ENCODE measurements at regions not wholly inside any gene's neighbourhood (a gene's known extent, or its start where the extent isn't known, plus 50 kb on each side); places are given as distances from the start of the nearest gene placed in this dataset.

GRCh38 chr13:40048551-40048950, 393.1 kb downstream of the COG6 start:
- ATAC-seq: no peak
- Histone ChIP-seq H3K4me2 (ENCODE audit: control insufficient read depth, insufficient read depth) (no peak overlapping the region), H2AFZ (ENCODE audit: control insufficient read depth, low read depth, low read length) (no peak overlapping the region), H3K4me1 (ENCODE audit: control insufficient read depth, insufficient read depth, low read length) (peaks cover 11% of the 10 kb centered on the region; the same call in 1 of the 2 replicates), H3K27ac (ENCODE audit: control insufficient read depth, insufficient read depth) (no peak overlapping the region), H3K79me2 (ENCODE audit: control insufficient read depth, insufficient read depth, low read length) (no peaks in the 10 kb centered on the region), H3K9me3 (replicated peaks; ENCODE audit: control insufficient read depth, insufficient read depth, low read length) (no peaks in the 10 kb centered on the region; the same call in 2 of the 3 replicates), H3K9ac (ENCODE audit: control insufficient read depth, insufficient read depth, low read length) (no peak overlapping the region), H4K20me1 (ENCODE audit: control insufficient read depth, insufficient read depth) (no peaks in the 10 kb centered on the region), H3K4me3 (no peak overlapping the region), H3K27me3 (replicated peaks in 1 of 2; ENCODE audit: control insufficient read depth in 2 of 2, insufficient read depth in 2 of 2, low read length in 1 of 2) (peaks cover 0 to 2% of the 10 kb centered on the region in 2 experiments; a peak in 1 of 4 replicates), H3K36me3 (ENCODE audit: control insufficient read depth in 2 of 2, insufficient read depth in 2 of 2, low read length in 1 of 2) (no peaks in the 10 kb centered on the region)
- in situ Hi-C loops (cut with MboI): no loop called here
- DNase-seq (ENCODE audit: low read depth, low spot score): no peak
- 96% methylated on average over 5 of the region's 5 CpGs for WGBS (ENCODE audit: insufficient coverage, insufficient replicate concordance, low lambda C conversion rate, missing lambda C conversion rate)
- CTCF ChIA-PET: no interaction called here
- intact Hi-C loops (cut with micrococcal nuclease; ENCODE audit: unreplicated experiment): no loop called here
- SMC1A ChIA-PET (ENCODE audit: uncharacterized antibody, unreplicated experiment): interaction anchor here (0.6 to 1.9 kb wide), 3 partner anchors 11 to 264 kb away, joined by 3 to 22 read pairs (median 3); no protein-coding TSS in a partner anchor
- TF ChIP-seq FOS (IDR thresholded peaks at IDR 0.05; ENCODE audit: borderline replicate concordance, extremely low read depth, insufficient read length): no peak
- no peak for TF ChIP-seq NR2F1 (conservative IDR thresholded peaks at IDR 0.05)
- no peak for TF ChIP-seq GATAD2B (conservative IDR thresholded peaks at IDR 0.05; ENCODE audit: low read depth)
- TF ChIP-seq, protein P1, sequence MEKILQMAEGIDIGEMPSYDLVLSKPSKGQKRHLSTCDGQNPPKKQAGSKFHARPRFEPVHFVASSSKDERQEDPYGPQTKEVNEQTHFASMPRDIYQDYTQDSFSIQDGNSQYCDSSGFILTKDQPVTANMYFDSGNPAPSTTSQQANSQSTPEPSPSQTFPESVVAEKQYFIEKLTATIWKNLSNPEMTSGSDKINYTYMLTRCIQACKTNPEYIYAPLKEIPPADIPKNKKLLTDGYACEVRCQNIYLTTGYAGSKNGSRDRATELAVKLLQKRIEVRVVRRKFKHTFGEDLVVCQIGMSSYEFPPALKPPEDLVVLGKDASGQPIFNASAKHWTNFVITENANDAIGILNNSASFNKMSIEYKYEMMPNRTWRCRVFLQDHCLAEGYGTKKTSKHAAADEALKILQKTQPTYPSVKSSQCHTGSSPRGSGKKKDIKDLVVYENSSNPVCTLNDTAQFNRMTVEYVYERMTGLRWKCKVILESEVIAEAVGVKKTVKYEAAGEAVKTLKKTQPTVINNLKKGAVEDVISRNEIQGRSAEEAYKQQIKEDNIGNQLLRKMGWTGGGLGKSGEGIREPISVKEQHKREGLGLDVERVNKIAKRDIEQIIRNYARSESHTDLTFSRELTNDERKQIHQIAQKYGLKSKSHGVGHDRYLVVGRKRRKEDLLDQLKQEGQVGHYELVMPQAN (conservative IDR thresholded peaks at IDR 0.05): no peak
- TF ChIP-seq ZBED1 (IDR thresholded peaks at IDR 0.05; ENCODE audit: borderline replicate concordance): no peak
- TF ChIP-seq SPI1 (IDR thresholded peaks at IDR 0.05; ENCODE audit: borderline replicate concordance, insufficient read depth, low read depth, low read length): no peak
- TF ChIP-seq TCF7 (IDR thresholded peaks at IDR 0.05; ENCODE audit: borderline replicate concordance): no peak
- no peak for TF ChIP-seq POLR2AphosphoS5 (IDR thresholded peaks at IDR 0.05; ENCODE audit: low read length)
- RAD21 ChIA-PET (ENCODE audit: unreplicated experiment): interaction anchor here (1.9 kb wide), 1 partner anchor 12 kb away, joined by 6 read pairs; no protein-coding TSS in a partner anchor
- no TSS peak for BruUV-seq (replicated peaks)
- POLR2A ChIA-PET: no interaction called here
- FAIRE-seq: no peak
